Upper lobe of right lung (tissue), 1 donor: ENCODE measurements at regions not wholly inside any gene's neighbourhood (a gene's known extent, or its start where the extent isn't known, plus 50 kb on each side); places are given as distances from the start of the nearest gene placed in this dataset. TPM values are rescaled to one million over a fixed set of nuclear protein-coding genes. Genes with fewer than 3 reads are reported as not detected.

Experiments used
- ATAC-seq: fragments of 200-7000 bp; cut with Tn5 transposase; one replicate; pipeline ENCODE4 v1.9.1; 2020; ENCODE audit warnings: mild to moderate bottlenecking, moderate library complexity
- DNase-seq: peaks from one replicate; pipeline ENCODE4 v3.0.0-alpha.2; 2020
- H3K27ac ChIP-seq: fragments of 200-600 bp; one replicate; pipeline ENCODE4 v1.8.0; 2022
- H3K27me3 ChIP-seq: fragments of 200-600 bp; one replicate; pipeline ENCODE4 v1.8.0; 2022; ENCODE audit warnings: mild to moderate bottlenecking
- H3K36me3 ChIP-seq: fragments of 200-600 bp; one replicate; pipeline ENCODE4 v1.8.0; 2022
- H3K4me1 ChIP-seq: fragments of 200-600 bp; one replicate; pipeline ENCODE4 v1.8.0; 2022
- H3K4me3 ChIP-seq: fragments of 200-600 bp; one replicate; pipeline ENCODE4 v1.8.0; 2022; ENCODE audit warnings: mild to moderate bottlenecking
- H3K9me3 ChIP-seq: fragments of 200-600 bp; one replicate; pipeline ENCODE4 v1.8.0; 2022
- intact Hi-C: fragments of 100-400 bp; cut with DNase I; formaldehyde crosslinking; loops from one replicate; pipeline ENCODE4 v1.11.0; 2022
- microRNA-seq: library from miRNA; unstranded; fragments of <30 nt; microRNA quantifications from one replicate; pipeline ENCODE4 v1.2.0, GENCODE V29; 2020; ENCODE audit warnings: borderline microRNAs expressed
- TF ChIP-seq, protein P1 (sequence below): fragments of 200-600 bp; IDR thresholded peaks from one replicate; pipeline ENCODE4 v1.8.0; 2022; ENCODE audit warnings: antibody characterized with exemption
- donor health status: DM: no; HTN: yes; CAD: no; lungs with severe emphysema.

DNA sequence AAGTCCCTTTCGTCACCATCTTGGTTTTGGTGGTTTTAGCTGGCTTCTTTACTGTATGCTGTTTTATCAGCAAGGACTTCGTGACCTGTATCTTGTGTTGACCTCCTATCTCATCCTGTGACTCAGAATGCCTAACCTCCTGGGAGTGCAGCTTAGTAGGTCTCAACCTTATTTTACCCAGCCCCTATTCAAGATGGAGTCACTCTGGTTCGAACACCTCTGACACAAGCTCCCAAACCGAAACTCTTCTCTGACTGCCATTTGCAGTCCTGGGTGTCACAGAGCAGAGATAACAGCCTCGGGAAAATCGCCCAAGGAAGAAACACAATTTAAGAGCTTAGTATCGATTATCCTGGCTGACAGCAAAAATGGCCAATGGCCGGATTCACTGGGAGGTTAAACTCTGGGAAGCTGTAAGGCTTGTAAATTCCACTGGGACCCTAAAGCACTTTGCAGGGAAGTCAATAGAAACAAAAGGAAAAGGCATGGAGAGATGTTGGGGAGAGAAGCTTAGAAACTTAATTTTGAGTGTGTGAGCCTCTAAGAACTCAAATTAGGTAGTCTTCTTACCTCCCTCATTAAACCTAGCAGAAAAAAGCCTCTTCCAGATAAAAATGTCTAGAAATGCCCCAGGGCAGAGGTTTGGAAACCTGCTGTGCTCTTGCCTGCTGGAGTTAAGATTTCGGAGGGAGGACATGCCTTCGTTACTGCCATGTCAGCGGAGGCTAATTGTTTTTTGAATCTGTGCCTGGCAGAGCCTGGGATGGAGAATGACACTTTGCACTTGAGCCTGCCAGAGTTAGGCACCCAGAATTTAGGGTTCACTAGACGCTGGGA is 56.5 kb upstream of the RPH3A start:
- intact Hi-C loops, result no loop called here
- H3K9me3 ChIP-seq, result no peaks in the 10 kb centered on the region
- no peaks in the 10 kb centered on the region for H3K4me1 ChIP-seq
- H3K27me3 ChIP-seq, result no peaks in the 10 kb centered on the region
- no peak overlapping the region for H3K4me3 ChIP-seq
- no peak for DNase-seq
- no peak for ATAC-seq
- TF ChIP-seq, protein P1, sequence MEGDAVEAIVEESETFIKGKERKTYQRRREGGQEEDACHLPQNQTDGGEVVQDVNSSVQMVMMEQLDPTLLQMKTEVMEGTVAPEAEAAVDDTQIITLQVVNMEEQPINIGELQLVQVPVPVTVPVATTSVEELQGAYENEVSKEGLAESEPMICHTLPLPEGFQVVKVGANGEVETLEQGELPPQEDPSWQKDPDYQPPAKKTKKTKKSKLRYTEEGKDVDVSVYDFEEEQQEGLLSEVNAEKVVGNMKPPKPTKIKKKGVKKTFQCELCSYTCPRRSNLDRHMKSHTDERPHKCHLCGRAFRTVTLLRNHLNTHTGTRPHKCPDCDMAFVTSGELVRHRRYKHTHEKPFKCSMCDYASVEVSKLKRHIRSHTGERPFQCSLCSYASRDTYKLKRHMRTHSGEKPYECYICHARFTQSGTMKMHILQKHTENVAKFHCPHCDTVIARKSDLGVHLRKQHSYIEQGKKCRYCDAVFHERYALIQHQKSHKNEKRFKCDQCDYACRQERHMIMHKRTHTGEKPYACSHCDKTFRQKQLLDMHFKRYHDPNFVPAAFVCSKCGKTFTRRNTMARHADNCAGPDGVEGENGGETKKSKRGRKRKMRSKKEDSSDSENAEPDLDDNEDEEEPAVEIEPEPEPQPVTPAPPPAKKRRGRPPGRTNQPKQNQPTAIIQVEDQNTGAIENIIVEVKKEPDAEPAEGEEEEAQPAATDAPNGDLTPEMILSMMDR, result no peak
- no peaks in the 10 kb centered on the region for H3K36me3 ChIP-seq
- no peak overlapping the region for H3K27ac ChIP-seq

- no peaks in the 10 kb centered on the region for H3K9me3 ChIP-seq
- no peaks in the 10 kb centered on the region for H3K36me3 ChIP-seq
- H3K27ac ChIP-seq, result no peak overlapping the region
- no peak overlapping the region for H3K4me3 ChIP-seq
- TF ChIP-seq, protein P1, result no peak
- DNase-seq (no peak), ATAC-seq (no peak)
- H3K27me3 ChIP-seq, result no peaks in the 10 kb centered on the region
- intact Hi-C loops, result no loop called here
- H3K4me1 ChIP-seq, result no peaks in the 10 kb centered on the region
Observed at GRCh38 chr12:112738531-112738930, 53.0 kb upstream of the RPH3A start.

DNA sequence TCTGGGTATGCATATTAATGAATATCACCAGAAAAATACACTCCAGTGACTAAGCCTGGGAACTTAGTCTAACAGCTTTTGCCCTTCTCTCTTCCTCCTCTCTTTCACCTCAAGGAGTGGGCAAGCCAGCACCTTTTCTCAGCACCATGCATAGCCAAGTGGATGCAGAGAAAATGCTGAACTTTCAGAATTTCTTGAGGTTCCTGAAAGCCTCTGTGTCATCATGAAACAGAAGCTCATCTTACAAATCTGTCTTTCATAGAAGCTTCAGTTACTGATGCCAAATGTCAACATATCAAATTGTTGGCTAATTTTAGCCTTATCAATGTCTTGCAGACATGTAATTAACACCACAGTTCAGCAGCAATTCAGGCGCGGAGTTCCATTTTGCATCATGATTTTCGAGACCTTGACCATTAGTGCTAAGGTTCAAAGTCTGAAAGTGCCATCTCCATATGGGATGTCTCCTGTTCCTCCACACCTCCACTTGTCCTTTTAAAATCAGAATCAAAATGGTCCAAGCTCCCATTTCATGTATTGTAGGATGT is 51.1 kb upstream of the RPH3A start:
- Histone ChIP-seq H3K27ac (no peak overlapping the region), H3K27me3 (no peaks in the 10 kb centered on the region), H3K4me1 (no peaks in the 10 kb centered on the region), H3K36me3 (no peaks in the 10 kb centered on the region), H3K9me3 (no peaks in the 10 kb centered on the region), H3K4me3 (no peak overlapping the region)
- DNase-seq (no peak), ATAC-seq (no peak)
- TF ChIP-seq, protein P1, result no peak
- intact Hi-C loops, result no loop called here

DNA sequence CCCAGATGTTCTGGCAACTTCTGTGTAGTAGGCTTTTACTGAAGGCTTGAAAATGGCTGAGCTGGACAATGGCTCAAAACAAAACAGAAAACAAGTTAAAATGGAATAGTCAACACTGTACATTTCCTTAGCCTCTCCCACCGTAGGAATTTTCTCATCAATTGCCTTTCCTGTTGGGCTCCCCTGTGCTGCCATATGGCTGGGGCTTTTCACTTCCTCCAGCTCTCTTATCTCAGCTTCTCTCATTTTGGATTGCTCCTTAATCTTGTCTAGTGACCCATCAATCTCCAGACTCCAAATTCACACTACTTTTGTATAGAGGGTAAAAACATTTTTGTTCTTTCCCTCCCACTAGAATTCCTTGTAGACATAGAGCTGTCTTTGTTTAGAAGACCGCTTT is 50.4 kb upstream of the RPH3A start:
- intact Hi-C loops, result no loop called here
- Histone ChIP-seq H3K9me3 (no peaks in the 10 kb centered on the region), H3K4me1 (no peaks in the 10 kb centered on the region), H3K27me3 (no peaks in the 10 kb centered on the region), H3K27ac (no peak overlapping the region), H3K36me3 (no peaks in the 10 kb centered on the region), H3K4me3 (no peak overlapping the region)
- no peak for DNase-seq
- ATAC-seq, result no peak
- TF ChIP-seq, protein P1, result no peak

Small RNAs in the stretch of these regions (microRNA-seq; reads per million reads assigned to microRNA genes)
- not detected for gene MIR1302-1
